ENCODE measurements at regions not wholly inside any gene's neighbourhood (a gene's known extent, or its start where the extent isn't known, plus 50 kb on each side); places are given as distances from the start of the nearest gene placed in this dataset.

- DNase-seq: no peak
Observed at GRCh38 chr1:201775380-201775779, 53.6 kb upstream of the IPO9 start.

- DNase-seq: no peak
Observed at GRCh38 chr1:201778279-201779065, 50.5 kb upstream of the IPO9 start.
